ENCODE measurements at regions not wholly inside any gene's neighbourhood (a gene's known extent, or its start where the extent isn't known, plus 50 kb on each side); places are given as distances from the start of the nearest gene placed in this dataset.

- no peak overlapping the region for H3K4me3 ChIP-seq (ENCODE audit: low read depth, low read length)
- no peak for DNase-seq (ENCODE audit: low read depth)
- no peak for TF ChIP-seq CTCF (IDR thresholded peaks at IDR 0.05; ENCODE audit: insufficient read depth, low read depth, low read length, missing control alignments)
These were observed 264.1 kb upstream of the FN1 start for GRCh38 chr2:215699700-215700538.

GRCh38 chr2:215699018-215699417 lies 263.1 kb upstream of the FN1 start:
- no peak overlapping the region for H3K4me3 ChIP-seq (ENCODE audit: low read depth, low read length)
- DNase-seq (ENCODE audit: low read depth) = no peak
- TF ChIP-seq CTCF (IDR thresholded peaks at IDR 0.05; ENCODE audit: insufficient read depth, low read depth, low read length, missing control alignments) = no peak

GRCh38 chr2:215698566-215698965 lies 262.7 kb upstream of the FN1 start:
- no peak overlapping the region for H3K4me3 ChIP-seq (ENCODE audit: low read depth, low read length)
- TF ChIP-seq CTCF (IDR thresholded peaks at IDR 0.05; ENCODE audit: insufficient read depth, low read depth, low read length, missing control alignments) = no peak

GRCh38 chr2:215697496-215697895 lies 261.6 kb upstream of the FN1 start:
- no peak for DNase-seq (ENCODE audit: low read depth)
- no peak for TF ChIP-seq CTCF (IDR thresholded peaks at IDR 0.05; ENCODE audit: insufficient read depth, low read depth, low read length, missing control alignments)
- H3K4me3 ChIP-seq (ENCODE audit: low read depth, low read length) = no peak overlapping the region

More at GRCh38 chr2:215698566-215698965, 262.7 kb upstream of the FN1 start:
- peak; percentile 51 for DNase-seq (ENCODE audit: low read depth)

- DNase-seq (ENCODE audit: low read depth) = no peak
- TF ChIP-seq CTCF (IDR thresholded peaks at IDR 0.05; ENCODE audit: insufficient read depth, low read depth, low read length, missing control alignments) = no peak
- H3K4me3 ChIP-seq (ENCODE audit: low read depth, low read length) = no peak overlapping the region
These were observed 261.1 kb upstream of the FN1 start for GRCh38 chr2:215697003-215697402.

- no peak for TF ChIP-seq CTCF (IDR thresholded peaks at IDR 0.05; ENCODE audit: insufficient read depth, low read depth, low read length, missing control alignments)
- no peak overlapping the region for H3K4me3 ChIP-seq (ENCODE audit: low read depth, low read length)
These were observed 260.0 kb upstream of the FN1 start for GRCh38 chr2:215695861-215696260.

More at GRCh38 chr2:215695861-215696260, 260.0 kb upstream of the FN1 start:
- DNase-seq (ENCODE audit: low read depth) = no peak

All from GM12865 (cell line).